HG03565 (cell line): ENCODE measurements at regions not wholly inside any gene's neighbourhood (a gene's known extent, or its start where the extent isn't known, plus 50 kb on each side); places are given as distances from the start of the nearest gene placed in this dataset.
"Not testable (repeated sequence)": the region's sequence is repeated elsewhere in the genome, so short reads cannot be mapped to it uniquely, and the experiment has no call there.

Experiments
- ATAC-seq: cut with Tn5 transposase; IDR thresholded peaks from one replicate; pipeline ENCODE4 v1.9.1; 2021; ENCODE audit warnings: mild to moderate bottlenecking, moderate library complexity; ENCODE audit not compliant: unreplicated experiment

- ATAC-seq, result no peak
Observed at GRCh38 chrY:7810359-7810758, 898.8 kb upstream of the AMELY start.

- no peak for ATAC-seq
Observed at GRCh38 chrY:7807516-7807870, 895.9 kb upstream of the AMELY start.

GRCh38 chrY:7806592-7807515 is 895.3 kb upstream of the AMELY start:
- no peak for ATAC-seq

- ATAC-seq, result no peak
Observed at GRCh38 chrY:7805624-7806023, 894.1 kb upstream of the AMELY start.

- ATAC-seq, result no peak
Observed at GRCh38 chrY:7803737-7804136, 892.2 kb upstream of the AMELY start.

- no peak for ATAC-seq
Observed at GRCh38 chrY:7796128-7796527, 884.6 kb upstream of the AMELY start.

- no peak for ATAC-seq
Observed at GRCh38 chrY:7794441-7794840, 882.9 kb upstream of the AMELY start.

- no peak for ATAC-seq
Observed at GRCh38 chrY:7793989-7794388, 882.4 kb upstream of the AMELY start.

GRCh38 chrY:7792431-7792830 is 880.9 kb upstream of the AMELY start:
- ATAC-seq, result no peak

GRCh38 chrY:7781501-7781900 is 869.9 kb upstream of the AMELY start:
- ATAC-seq, result no peak

- ATAC-seq, result not testable (repeated sequence)
Observed at GRCh38 chrY:7775436-7775835, 863.9 kb upstream of the AMELY start.

- no peak for ATAC-seq
Observed at GRCh38 chrY:7771771-7772170, 860.2 kb upstream of the AMELY start.

GRCh38 chrY:7769790-7770375 is 858.3 kb upstream of the AMELY start:
- ATAC-seq, result no peak

GRCh38 chrY:7768901-7769300 is 857.3 kb upstream of the AMELY start:
- ATAC-seq, result no peak

- ATAC-seq, result no peak
Observed at GRCh38 chrY:7753711-7754110, 842.2 kb upstream of the AMELY start.

- no peak for ATAC-seq
Observed at GRCh38 chrY:7746781-7747180, 835.2 kb upstream of the AMELY start.

- ATAC-seq, result no peak
Observed at GRCh38 chrY:7745581-7745901, 834.0 kb upstream of the AMELY start.

- ATAC-seq, result no peak
Observed at GRCh38 chrY:7744691-7745580, 833.4 kb upstream of the AMELY start.

- ATAC-seq, result no peak
Observed at GRCh38 chrY:7736847-7737365, 825.4 kb upstream of the AMELY start.

- no peak for ATAC-seq
Observed at GRCh38 chrY:7731651-7732050, 820.1 kb upstream of the AMELY start.

- no peak for ATAC-seq
Observed at GRCh38 chrY:7730664-7731063, 819.1 kb upstream of the AMELY start.
